HG03378 (cell line): ENCODE measurements at regions not wholly inside any gene's neighbourhood (a gene's known extent, or its start where the extent isn't known, plus 50 kb on each side); places are given as distances from the start of the nearest gene placed in this dataset.

Experiments
- ATAC-seq: cut with Tn5 transposase; IDR thresholded peaks from one replicate; pipeline ENCODE4 v1.9.1; 2021; ENCODE audit warnings: mild to moderate bottlenecking, moderate library complexity; ENCODE audit not compliant: unreplicated experiment

DNA sequence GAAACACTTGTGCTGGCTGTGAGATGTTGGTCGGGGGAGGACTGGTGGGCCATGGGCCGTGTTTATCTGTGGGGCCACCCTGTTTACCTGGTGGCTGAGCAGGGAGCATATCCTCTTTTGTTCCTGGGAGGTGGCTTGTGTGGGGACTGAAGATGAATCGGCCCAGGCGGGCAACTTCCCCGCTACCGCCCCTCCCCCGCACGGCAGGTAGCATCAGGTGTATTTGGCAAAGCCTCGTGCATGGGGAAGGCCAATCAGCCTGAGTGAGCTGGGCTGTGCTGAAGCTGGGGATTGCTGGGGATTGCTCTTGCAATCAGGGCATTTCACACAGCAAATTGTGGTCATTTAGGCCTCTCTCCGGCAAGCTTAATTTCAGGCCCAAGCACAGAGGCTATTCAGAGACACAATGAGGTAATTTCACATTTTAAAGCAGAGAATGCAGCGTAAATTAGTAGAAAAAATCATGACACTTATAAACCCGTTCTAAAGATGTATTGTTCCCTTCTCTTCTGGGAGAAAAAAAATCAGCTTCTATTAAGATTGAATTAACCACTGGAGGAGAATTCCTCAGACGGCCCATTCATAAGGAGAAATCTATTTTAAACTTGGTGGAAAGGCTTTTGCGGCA is 197.7 kb upstream of the POU3F1 start:
- ATAC-seq: no peak

GRCh38 chr1:38243106-38243505 is 196.5 kb upstream of the POU3F1 start:
- no peak for ATAC-seq

- ATAC-seq: no peak
Observed at GRCh38 chr1:38242506-38242905, 195.9 kb upstream of the POU3F1 start.

GRCh38 chr1:38241594-38242334 is 195.2 kb upstream of the POU3F1 start:
- no peak for ATAC-seq

GRCh38 chr1:38240618-38241017 is 194.0 kb upstream of the POU3F1 start:
- ATAC-seq: no peak

GRCh38 chr1:38239258-38239835 is 192.8 kb upstream of the POU3F1 start:
- no peak for ATAC-seq

GRCh38 chr1:38238294-38238693 is 191.7 kb upstream of the POU3F1 start:
- ATAC-seq: no peak

DNA sequence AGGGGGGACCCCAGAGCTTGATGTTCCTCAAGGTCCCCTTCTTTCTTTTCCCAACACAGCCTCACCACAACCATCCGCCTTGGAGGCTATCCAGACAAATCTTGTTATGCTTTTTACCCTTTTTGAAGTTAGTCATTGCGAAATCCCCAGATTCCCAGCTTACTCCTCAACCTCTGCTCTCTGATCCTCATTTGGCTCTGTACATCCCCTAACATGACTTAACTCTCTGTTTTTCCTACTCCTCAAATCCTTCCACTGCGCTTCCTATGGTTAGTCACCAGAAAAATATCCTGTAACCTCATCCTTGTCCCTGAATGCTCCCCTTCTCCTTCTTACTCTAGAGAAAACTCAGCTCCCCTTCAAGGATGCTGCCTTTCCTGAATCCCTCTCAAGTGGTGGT is 189.1 kb upstream of the POU3F1 start:
- no peak for ATAC-seq

GRCh38 chr1:38231941-38232340 is 185.3 kb upstream of the POU3F1 start:
- ATAC-seq: no peak

GRCh38 chr1:38228718-38229117 is 182.1 kb upstream of the POU3F1 start:
- no peak for ATAC-seq

DNA sequence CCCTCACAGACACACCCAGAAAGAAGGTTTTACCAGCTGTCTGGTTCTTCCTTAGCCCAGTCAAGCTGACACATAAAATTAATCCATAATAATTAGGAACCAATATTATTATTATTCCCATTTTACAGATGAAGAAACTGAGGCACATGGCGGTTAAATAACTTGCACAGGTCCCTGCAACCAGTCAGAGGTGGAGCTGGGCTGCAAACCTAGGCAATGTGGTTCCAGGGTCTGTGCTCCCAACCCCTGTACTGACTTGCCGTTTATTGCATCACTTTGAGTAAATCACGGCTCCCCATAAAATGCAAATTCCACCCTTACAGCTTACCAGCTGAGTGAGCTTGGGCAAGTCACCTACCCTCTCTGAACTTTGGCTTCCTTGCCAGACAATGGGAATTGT is 179.2 kb upstream of the POU3F1 start:
- no peak for ATAC-seq

DNA sequence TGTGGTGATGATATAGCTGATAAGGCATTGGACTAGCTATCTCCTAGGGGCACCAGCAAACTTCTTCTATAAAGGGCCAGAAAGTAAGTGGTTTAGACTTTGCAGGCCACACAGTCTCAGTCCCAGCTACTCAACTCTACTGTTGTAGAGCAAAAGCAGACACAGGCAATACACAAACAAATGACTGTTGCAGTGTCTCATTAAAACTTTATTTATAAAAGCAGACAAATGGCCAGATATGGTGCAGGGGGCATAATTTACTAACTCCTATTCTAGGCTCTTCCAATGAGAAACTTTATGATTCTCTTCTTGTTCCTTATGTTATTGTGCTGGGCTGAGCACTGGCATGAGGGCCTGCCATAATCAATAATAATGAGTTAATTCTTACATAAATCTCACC is 176.8 kb upstream of the POU3F1 start:
- ATAC-seq: no peak

- ATAC-seq: no peak
Observed at GRCh38 chr1:38222891-38223290, 176.3 kb upstream of the POU3F1 start.

- no peak for ATAC-seq
Observed at GRCh38 chr1:38221006-38221649, 174.5 kb upstream of the POU3F1 start.

DNA sequence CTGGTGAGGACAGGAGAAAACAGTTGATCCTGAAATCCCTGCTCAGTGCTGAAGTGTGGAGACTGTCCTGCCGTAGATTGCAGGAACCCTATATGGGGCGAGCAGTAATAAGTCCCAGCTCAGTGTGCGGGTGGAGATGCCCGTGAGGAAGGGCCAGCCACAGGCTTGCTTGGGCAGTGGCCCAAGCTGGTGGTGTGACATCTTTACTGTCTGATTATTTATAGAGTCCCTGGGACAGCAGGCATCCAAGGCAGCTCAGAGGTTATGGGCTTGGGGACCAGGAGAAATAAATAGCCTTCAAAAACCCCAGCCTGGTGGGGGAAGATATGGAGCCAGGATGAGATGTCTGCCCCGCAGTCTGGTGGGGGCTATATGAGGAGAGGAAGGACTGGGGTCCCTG is 170.7 kb upstream of the POU3F1 start:
- ATAC-seq: no peak

DNA sequence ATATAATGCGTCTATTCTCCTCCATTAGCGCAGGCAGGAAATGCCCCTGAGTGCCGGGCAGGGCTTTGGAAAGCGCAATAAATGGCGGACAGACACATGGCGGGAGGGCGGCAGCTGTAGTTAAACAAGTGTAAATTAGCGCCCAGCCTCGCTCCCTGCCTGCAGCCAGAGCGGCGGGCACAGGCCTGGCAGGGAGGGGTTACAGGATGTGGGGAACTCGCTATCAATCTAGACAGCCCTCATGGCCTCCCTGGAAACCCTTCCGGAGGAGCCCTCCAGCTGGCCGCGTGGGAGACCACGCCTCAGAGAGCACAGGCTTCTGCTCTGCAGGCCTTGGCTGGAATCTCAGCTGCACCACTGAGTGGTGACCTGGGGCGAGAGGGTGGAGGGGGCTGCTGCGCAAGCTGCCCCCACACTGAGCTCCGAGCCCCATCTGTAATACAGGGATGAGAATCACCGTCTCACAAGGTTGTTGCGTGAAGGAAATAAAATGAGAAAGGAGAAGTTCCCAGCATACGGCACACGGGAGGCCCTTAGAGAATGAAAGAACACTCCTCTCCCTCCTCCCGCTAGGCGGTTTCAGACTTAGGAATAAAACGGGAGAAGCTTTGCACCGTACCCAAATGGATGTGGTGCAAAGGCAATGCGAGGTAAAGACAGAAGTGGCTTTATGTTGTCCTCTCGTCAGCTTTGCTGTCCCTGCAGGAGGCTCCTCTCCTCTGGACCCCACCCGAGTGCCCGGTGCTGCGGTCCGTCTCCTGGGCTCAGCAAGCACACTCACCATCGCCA is 167.2 kb upstream of the POU3F1 start:
- ATAC-seq: no peak

GRCh38 chr1:38210895-38211177 is 164.2 kb upstream of the POU3F1 start:
- ATAC-seq: no peak

- no peak for ATAC-seq
Observed at GRCh38 chr1:38210021-38210894, 163.7 kb upstream of the POU3F1 start.

DNA sequence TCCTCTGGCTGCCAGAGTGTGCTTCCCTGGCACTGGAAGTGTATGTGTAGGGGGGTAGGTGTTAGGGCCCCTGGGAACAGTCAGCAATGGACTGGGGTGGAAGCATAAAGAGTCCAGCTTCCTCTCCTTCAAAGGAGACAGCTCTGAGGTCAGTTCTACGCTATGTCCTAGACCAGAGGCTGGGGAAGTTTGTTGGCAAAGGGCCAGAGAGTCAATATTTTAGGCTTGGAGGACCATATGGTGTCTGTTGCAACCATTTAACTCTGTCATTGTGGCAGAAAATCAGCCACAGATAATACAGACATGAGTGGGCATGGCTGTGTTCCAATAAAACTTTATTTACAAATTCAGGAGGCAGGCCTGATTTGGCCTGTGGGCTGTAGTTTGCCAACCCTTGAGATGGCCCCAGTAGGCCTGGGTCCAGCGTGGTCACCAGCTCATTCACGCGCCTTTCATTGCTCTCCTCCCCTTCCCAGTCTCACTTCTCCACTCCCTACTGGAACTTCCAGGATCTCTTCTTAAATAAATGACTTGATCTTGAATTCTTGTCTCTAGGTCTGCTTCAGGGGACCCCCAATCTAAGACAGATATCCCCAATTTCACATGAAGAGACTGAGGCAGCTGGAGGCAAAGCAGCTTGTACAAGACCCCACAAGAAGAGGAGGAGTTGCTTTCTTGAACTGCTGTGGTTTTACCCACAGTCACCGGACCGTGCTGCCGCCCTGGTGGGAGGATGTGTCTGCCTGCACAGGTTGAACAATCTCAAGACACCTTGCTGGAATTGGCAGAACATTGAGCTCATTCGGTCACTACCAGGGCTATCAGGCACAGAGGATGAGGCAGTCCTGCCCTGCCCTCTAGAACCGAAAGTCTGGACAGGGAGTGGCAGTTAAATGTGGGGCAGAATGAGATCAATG is 162.4 kb upstream of the POU3F1 start:
- ATAC-seq: no peak
